HG03439 (cell line): ENCODE measurements at regions not wholly inside any gene's neighbourhood (a gene's known extent, or its start where the extent isn't known, plus 50 kb on each side); places are given as distances from the start of the nearest gene placed in this dataset.

Source experiments
- ATAC-seq: cut with Tn5 transposase; IDR thresholded peaks from one replicate; pipeline ENCODE4 v1.9.1; 2021; ENCODE audit warnings: mild to moderate bottlenecking, moderate library complexity; ENCODE audit not compliant: unreplicated experiment

DNA sequence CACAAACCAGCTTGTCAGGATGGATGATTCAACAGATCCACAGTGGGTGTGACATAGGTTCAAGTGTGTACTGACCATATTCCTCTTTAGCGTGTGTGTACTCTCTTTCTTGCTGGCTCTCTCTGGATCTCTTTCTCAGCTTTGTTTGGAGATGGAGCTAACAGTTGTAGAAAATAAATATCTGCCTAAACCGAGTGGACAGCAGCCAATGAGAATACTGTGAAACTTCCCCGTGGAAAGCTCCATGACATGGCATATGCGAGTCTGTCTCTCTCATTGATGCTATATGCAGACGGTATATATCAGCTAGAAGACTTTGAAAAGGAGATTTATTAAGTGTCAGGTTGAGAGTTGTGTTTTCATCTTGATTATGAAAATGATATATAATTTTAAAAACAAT lies 406.5 kb upstream of the SUCLG2 start:
- ATAC-seq, result no peak

GRCh38 chr3:68060191-68060590 lies 405.8 kb upstream of the SUCLG2 start:
- ATAC-seq, result no peak

- ATAC-seq, result no peak
Observed at GRCh38 chr3:68059628-68060152, 405.3 kb upstream of the SUCLG2 start.

GRCh38 chr3:68057637-68058320 lies 403.4 kb upstream of the SUCLG2 start:
- no peak for ATAC-seq

GRCh38 chr3:68056556-68056955 lies 402.1 kb upstream of the SUCLG2 start:
- no peak for ATAC-seq

DNA sequence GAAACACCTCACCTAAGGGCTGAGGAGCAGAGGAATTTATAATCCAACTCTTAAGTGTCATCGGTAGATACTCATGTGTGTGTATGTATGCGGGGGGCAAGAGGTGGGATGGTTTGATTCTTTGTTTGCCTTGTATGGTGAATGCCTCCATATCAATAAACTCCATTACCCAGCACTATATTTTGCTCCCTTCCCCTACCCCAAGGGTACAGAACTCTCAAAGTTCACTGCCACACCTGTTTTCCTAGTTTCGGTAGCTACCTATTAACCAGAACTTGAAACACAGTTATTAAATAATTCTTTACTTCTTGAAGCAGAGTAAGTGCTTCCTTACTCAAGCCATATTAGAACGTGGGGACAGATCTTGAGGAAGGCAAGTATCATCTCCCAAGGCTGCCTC lies 400.8 kb upstream of the SUCLG2 start:
- ATAC-seq, result no peak

- no peak for ATAC-seq
Observed at GRCh38 chr3:68049776-68050175, 395.4 kb upstream of the SUCLG2 start.

DNA sequence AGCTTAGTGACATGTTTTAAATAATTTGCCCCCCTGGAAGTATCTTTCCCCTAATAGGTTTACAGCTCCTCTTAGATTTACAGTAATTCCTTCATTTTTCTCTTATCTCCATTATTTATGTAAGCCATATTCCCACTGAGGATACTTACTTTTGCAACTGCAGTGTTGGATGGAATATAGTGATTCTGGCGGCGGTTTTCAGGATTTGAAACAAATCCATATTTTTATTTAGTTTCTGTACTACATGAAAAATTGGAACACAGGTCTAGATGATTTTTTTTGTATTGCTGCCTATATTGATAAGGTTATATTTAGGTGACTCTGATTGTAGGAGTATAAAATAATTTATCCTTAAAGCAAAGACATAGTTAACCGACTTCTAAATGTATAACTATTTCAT lies 391.6 kb upstream of the SUCLG2 start:
- ATAC-seq, result no peak

GRCh38 chr3:68033867-68034266 lies 379.5 kb upstream of the SUCLG2 start:
- no peak for ATAC-seq

DNA sequence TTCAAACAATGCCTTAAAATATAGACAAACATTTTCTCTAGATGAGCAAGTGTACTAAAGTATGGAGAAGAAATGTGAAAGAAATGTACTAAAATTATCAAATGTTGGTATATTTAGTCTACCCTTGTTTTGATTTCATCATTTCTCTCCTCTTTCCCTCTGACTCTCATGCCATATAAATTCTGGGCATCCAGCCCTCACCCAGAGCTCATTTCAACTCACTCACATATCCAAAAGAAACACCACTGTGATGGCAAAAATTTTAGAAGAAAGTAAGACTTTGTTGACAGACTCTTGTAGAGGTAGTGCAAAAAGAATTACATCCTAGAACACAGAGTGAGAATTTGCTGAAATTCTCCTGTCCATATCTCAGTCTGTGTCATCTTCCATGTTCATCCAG lies 377.8 kb upstream of the SUCLG2 start:
- no peak for ATAC-seq

DNA sequence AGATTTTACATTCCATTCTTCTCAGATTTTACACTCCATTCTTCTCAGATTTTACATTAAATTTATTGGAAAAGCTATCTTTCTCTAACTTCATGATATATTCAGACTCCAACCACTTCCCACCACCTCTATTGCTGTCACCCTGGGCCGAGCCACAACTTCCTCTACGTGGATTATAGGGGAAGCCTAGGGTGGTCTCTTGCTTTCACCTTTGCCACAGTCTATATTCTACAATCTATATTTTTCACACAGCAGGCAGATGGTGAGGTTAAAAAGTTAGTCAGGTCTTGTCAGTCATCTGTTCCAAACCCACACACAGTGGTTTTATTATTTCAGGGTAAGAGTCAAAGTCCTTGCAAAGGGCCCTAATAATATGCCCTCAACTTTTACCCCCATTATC lies 370.8 kb upstream of the SUCLG2 start:
- no peak for ATAC-seq

GRCh38 chr3:68019876-68020275 lies 365.5 kb upstream of the SUCLG2 start:
- ATAC-seq, result no peak

GRCh38 chr3:68018275-68018674 lies 363.9 kb upstream of the SUCLG2 start:
- ATAC-seq, result no peak

DNA sequence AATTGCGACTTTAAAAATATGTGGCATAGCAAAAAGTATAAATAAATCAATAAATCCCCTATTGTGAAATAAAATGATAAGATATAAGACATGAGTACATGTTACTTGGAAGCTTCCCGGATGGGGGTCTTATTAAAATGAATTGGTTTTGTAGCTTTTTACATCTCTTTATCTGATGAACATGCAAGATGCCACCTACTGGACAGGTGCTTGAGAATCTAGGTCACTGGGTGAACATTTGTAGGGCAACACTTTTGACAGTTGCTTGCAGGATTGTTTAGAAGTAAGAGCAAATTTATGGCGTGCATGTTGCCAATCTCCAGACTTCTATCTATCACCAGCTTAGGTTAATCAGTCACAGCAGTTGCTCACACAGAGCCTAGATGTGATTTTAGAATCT lies 362.7 kb upstream of the SUCLG2 start:
- no peak for ATAC-seq

DNA sequence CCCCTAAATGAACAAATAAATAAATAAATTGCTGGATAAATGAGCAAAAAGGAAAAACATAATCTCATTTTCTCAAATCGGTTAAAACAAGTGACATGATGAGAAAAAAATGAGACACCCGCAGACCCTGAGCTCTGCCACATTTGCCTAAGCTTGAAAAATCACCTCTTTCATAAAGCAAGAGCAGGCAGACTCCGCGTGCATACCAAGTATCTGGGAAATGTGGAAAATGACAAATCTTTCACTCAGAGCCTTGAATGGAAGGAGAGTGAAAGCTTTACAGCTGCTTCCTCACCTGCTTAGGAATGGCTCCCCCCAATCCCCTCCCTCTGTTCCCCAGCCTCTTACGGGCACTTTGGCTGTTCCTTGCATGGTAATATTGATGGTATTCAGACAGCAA lies 355.5 kb upstream of the SUCLG2 start:
- no peak for ATAC-seq

DNA sequence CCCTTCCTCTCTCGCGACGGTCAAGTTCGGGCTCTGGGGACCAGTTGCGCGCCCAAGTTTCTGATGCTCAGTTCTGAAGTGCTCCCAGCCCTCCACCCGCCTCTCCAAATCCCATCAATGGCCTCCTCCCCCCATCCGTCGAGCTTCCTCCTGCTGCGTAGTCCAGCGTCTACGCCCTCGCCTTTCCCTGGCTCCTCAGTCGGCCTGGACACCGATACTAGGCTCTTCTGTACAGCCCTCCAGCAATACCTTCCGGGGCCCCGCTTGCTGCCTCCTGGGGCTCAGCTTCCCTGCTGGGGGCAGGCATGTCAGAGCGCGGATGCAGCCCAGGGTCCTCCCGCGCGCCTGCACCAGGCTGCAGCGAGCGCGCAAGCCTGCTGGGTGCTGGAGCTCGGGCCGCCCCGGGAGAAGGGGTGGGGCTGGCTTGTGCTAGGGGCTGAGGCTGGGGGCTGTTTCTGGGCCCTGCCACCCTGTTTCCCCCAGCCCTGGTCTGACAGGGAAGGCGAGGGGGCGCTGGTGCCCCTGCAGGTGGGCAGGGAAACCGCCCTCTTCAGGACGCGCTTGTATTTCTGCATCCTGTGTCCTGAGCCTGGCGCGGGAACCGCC lies 353.3 kb upstream of the SUCLG2 start:
- no peak for ATAC-seq

DNA sequence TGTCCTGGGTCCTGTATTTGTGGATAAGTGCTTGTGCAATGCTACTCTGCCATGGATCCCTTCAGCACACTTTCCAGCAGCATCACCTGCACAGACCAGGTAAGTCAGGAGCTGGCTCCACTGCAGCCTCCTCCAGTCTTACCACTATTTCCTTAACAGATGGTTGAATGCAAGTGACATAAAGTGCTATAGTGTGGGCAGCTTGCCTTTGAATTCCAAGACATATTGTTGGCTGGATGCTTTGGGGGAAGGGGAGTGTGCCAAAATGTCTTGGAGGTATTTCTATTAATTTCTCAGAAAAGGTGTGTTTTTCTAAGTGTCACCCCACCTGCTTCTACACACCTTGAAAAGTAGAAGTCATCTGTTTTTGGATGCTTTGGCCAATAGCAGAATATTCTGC lies 352.2 kb upstream of the SUCLG2 start:
- ATAC-seq, result no peak

GRCh38 chr3:68004091-68004490 lies 349.7 kb upstream of the SUCLG2 start:
- no peak for ATAC-seq

DNA sequence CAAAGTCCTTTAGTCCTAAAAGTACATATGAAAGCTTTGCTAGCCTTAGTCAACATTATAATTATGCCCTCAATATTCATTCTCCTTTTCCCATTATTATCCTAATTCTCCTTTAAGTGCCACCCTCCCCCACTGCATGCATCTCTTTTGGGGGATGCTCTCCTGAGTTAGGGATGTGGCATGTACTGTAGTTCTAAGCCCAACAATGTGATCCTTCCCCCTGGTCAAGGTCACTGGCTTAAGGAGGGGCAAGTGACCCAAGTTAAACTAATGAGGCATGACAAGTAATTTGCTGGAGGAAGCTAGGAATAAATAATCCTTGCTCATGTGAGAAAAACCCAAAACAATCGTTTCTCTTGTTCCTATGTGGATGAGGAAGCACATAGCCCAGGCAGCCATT lies 343.9 kb upstream of the SUCLG2 start:
- ATAC-seq, result no peak

DNA sequence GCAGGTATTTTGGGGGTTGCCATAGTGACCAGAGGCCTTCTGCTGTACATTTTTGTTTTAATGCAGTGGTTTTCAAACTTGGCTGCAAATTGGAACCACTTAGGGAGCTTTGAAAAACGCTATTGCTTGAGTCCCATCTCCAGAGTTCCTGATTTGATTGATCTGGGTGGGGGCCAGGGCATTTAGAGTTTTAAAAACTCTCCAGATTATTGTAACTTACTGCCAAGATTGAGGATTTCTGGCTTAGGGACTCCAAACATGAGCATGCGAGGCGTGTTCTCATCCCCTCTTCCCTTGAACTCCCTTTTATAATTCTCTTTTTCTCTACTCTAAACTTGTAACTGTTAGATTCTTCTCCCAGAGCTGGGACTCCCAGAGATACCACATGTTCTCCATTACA lies 340.8 kb upstream of the SUCLG2 start:
- no peak for ATAC-seq

DNA sequence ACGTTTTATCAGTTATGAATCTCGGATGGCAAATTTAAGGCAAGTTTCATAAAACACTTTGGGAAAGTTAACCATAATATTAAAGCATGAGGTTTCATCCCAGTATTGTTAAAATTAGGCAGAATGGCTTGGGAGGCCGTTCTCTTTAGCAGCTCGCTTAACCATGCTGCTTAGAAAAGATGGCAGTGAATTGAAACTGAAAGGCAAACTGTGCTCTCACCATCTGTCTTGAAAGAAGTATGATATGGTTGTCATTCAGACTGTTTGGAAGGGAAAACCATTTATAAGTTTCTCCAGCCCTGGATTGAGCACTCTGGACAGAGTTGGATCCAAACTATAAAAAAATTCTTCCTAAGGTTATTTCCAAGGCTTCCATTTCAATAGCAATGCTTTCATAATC lies 332.3 kb upstream of the SUCLG2 start:
- ATAC-seq, result no peak

- no peak for ATAC-seq
Observed at GRCh38 chr3:67983166-67983565, 328.8 kb upstream of the SUCLG2 start.

DNA sequence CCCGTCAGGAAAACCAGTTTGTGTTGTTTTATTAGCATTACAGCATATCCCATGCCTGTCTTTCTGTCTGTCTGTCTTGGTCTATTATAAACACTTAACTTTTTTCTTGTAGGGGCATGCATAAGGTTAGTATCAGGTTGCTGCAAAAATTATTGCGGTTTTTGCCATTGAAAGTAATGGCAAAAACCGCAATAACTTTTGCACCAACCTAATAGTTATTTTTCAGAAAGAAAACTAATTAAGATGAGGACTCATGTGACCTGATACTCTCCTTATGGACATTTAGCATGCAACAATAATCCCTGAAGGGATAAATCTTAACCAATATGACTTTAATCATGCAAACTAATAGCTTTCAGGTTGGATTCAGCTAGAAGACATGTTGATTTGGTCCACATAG lies 326.7 kb upstream of the SUCLG2 start:
- ATAC-seq, result no peak
